ENCODE measurements at regions not wholly inside any gene's neighbourhood (a gene's known extent, or its start where the extent isn't known, plus 50 kb on each side); places are given as distances from the start of the nearest gene placed in this dataset.
A peak's percentile ranks its signal among the peaks of the same experiment; 100 is the strongest.

DNA sequence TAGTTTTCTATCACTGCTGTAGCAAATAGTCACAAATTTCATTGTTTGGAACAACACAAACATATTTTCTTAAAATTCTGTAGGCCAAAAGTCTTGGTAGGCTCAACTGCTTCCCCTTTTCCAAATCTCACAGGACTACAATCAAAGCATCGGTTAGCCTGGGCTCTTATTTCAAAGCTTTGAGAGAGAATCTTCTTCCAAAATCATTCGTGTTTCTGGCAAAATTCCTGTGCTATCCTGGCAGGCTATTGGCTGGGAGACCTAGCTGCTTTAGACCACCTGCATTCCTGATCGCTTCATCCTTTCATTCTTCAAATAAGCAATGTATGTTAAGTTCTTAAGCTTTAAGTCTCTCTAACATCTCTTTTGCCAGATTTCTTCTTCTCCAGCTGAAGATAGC lies 629.8 kb upstream of the CDH18 start:
- H3K4me3 ChIP-seq, result no peak overlapping the region
- 29 to 57% methylated on average over 3 of the region's 3 CpGs for WGBS, 2 donors
- no peak overlapping the region for H3K27ac ChIP-seq

DNA sequence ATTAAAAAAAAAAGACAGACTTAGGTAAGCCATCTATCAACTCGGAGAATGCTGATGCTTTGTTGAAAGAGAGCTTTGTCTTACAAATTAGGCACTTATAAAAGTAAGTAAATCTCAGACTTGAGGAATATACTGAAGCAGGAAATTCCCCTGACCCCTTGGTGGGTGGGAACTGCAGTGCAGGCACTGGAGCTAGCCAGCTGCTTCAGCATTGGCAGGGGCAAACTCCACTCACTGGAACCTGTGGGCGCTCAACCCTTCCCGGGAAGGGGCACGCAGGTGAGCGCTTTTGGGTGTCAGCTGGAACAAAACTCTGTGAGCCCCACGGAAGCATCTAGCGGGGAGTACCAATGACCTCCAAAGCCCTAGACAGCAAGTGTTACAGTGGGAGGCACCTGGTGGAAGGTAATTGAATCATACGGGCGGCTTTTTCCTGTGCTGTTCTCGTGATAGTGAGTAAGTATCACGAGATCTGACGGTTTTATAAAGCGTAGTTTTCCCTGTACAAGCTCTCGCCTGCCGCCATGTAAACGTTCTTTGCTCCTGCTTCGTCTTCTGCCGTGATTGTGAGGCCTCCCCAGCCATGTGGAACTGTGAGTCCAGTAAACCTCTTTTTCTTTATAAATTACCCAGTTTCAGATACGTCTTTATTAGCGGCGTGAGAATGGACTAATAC lies 628.0 kb upstream of the CDH18 start:
- H3K36me3 ChIP-seq (ENCODE audit: low read depth, missing control alignments), result no peaks in the 10 kb centered on the region
- 68 to 81% methylated on average over 21 of the region's 21 CpGs for WGBS, 2 donors
- peak overlapping the region; percentile 1 to 27 for H3K4me3 ChIP-seq
- H3K27me3 ChIP-seq, result no peaks in the 10 kb centered on the region
- TF ChIP-seq, protein P1, sequence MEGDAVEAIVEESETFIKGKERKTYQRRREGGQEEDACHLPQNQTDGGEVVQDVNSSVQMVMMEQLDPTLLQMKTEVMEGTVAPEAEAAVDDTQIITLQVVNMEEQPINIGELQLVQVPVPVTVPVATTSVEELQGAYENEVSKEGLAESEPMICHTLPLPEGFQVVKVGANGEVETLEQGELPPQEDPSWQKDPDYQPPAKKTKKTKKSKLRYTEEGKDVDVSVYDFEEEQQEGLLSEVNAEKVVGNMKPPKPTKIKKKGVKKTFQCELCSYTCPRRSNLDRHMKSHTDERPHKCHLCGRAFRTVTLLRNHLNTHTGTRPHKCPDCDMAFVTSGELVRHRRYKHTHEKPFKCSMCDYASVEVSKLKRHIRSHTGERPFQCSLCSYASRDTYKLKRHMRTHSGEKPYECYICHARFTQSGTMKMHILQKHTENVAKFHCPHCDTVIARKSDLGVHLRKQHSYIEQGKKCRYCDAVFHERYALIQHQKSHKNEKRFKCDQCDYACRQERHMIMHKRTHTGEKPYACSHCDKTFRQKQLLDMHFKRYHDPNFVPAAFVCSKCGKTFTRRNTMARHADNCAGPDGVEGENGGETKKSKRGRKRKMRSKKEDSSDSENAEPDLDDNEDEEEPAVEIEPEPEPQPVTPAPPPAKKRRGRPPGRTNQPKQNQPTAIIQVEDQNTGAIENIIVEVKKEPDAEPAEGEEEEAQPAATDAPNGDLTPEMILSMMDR (IDR thresholded peaks at IDR 0.05), result no peak
- TF ChIP-seq POLR2A (IDR thresholded peaks at IDR 0.05), result no peak
- peak; percentile 20 for DNase-seq
- H3K9me3 ChIP-seq, result no peaks in the 10 kb centered on the region
- H3K4me1 ChIP-seq, result no peaks in the 10 kb centered on the region
- H3K27ac ChIP-seq, result no peak overlapping the region
- intact Hi-C loops (cut with DNase I; ENCODE audit: low total_unique reads), result no loop called here

More for the DNA sequence above, 629.8 kb upstream of the CDH18 start:
- Histone ChIP-seq H3K4me1 (no peaks in the 10 kb centered on the region), H3K27me3 (no peaks in the 10 kb centered on the region), H3K9me3 (no peaks in the 10 kb centered on the region), H3K36me3 (ENCODE audit: low read depth, missing control alignments) (no peaks in the 10 kb centered on the region)
- DNase-seq, result no peak
- intact Hi-C loops (cut with DNase I; ENCODE audit: low total_unique reads), result no loop called here
- TF ChIP-seq, protein P1 (IDR thresholded peaks at IDR 0.05), result no peak
- TF ChIP-seq POLR2A (IDR thresholded peaks at IDR 0.05), result no peak

DNA sequence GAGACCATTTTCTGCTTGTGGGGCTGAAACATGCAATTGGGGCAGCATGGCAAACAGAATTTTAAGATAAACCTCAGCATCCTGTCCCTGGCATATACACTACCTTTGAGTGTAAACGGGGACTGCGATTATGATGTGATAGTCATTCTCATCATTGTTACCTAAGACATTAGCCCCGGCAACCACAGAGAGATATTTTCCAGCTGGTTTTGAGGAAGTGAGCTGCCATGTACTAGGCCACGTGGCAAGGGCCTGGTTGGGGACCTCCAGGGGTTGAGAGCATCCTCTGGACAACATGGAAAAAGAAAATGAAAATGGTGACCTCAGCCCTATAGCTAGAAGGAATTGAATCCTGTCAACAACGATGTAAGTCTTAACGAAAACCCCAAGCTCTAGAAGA lies 623.6 kb upstream of the CDH18 start:
- no peaks in the 10 kb centered on the region for H3K4me1 ChIP-seq
- H3K36me3 ChIP-seq (ENCODE audit: low read depth, missing control alignments), result no peaks in the 10 kb centered on the region
- intact Hi-C loops (cut with DNase I; ENCODE audit: low total_unique reads), result no loop called here
- DNase-seq, result no peak
- H3K27ac ChIP-seq, result no peak overlapping the region
- no peaks in the 10 kb centered on the region for H3K27me3 ChIP-seq
- no peaks in the 10 kb centered on the region for H3K9me3 ChIP-seq
- H3K4me3 ChIP-seq, result no peak overlapping the region
- TF ChIP-seq, protein P1 (IDR thresholded peaks at IDR 0.05), result no peak
- no peak for TF ChIP-seq POLR2A (IDR thresholded peaks at IDR 0.05)
- 49 to 74% methylated on average over 6 of the region's 6 CpGs for WGBS, 2 donors

DNA sequence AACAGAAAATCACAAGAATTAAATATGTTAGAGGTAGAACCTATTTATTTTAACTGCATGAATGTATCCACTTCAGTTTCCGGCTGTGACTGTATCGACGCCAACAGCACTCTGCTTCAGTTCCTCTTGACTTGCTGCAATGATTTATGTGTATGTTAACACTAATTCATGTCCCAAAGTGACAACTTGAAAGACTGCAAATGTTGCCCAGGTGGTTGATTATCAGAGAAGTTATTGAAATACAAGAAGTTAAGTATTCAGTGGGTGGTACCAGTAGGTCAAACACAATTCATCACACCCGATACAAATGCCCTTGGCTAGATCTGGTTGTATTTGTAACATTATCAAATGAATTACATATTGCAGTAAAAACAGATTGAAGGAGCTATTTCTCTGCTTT lies 622.7 kb upstream of the CDH18 start:
- Histone ChIP-seq H3K4me1 (no peaks in the 10 kb centered on the region), H3K27ac (no peak overlapping the region), H3K9me3 (no peaks in the 10 kb centered on the region), H3K4me3 (no peak overlapping the region), H3K36me3 (ENCODE audit: low read depth, missing control alignments) (no peaks in the 10 kb centered on the region), H3K27me3 (no peaks in the 10 kb centered on the region)
- 36 to 48% methylated on average over 4 of the region's 4 CpGs for WGBS, 2 donors
- TF ChIP-seq, protein P1 (IDR thresholded peaks at IDR 0.05), result no peak
- TF ChIP-seq POLR2A (IDR thresholded peaks at IDR 0.05), result no peak
- DNase-seq, result no peak
- intact Hi-C loops (cut with DNase I; ENCODE audit: low total_unique reads), result no loop called here

DNA sequence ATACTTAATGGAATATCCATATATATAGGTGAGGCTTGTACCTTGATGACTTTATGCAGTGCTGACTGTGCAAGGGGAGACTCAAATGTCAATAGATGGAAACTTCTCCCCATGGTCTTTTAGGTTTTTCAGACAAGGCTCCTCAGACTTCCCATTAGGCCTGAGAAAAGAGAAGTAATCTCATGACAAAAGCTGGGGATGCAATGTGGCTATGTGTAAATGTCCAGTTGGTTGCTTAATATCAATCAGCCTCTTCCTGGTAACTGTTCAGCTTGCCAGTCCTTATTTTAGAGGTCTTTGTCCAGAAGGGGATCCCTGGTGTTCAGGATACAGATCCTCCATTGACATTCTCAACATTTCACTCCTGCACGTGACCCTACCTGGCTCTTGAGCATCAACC lies 621.1 kb upstream of the CDH18 start:
- Histone ChIP-seq H3K4me1 (no peaks in the 10 kb centered on the region), H3K4me3 (no peak overlapping the region), H3K27me3 (no peaks in the 10 kb centered on the region), H3K27ac (no peak overlapping the region), H3K9me3 (no peaks in the 10 kb centered on the region), H3K36me3 (ENCODE audit: low read depth, missing control alignments) (no peaks in the 10 kb centered on the region)
- intact Hi-C loops (cut with DNase I; ENCODE audit: low total_unique reads), result no loop called here
- no peak for DNase-seq
- WGBS, 2 donors, result 90 to 100% methylated on average over 1 of the region's 1 CpG
- no peak for TF ChIP-seq POLR2A (IDR thresholded peaks at IDR 0.05)
- TF ChIP-seq, protein P1 (IDR thresholded peaks at IDR 0.05), result no peak

Measured in testis (tissue), 2 donors.